ENCODE measurements at regions not wholly inside any gene's neighbourhood (a gene's known extent, or its start where the extent isn't known, plus 50 kb on each side); places are given as distances from the start of the nearest gene placed in this dataset.

GRCh38 chr13:21321269-21321668 lies 137.8 kb downstream of the ZDHHC20 start:
- TF ChIP-seq CTCF (IDR thresholded peaks at IDR 0.05) = no peak
- TF ChIP-seq EZH2 (IDR thresholded peaks at IDR 0.05) = no peak
- TF ChIP-seq EZH2phosphoT487 (IDR thresholded peaks at IDR 0.05) = no peak

Measured in neural progenitor cell (in vitro differentiated cells).